ENCODE measurements at regions not wholly inside any gene's neighbourhood (a gene's known extent, or its start where the extent isn't known, plus 50 kb on each side); places are given as distances from the start of the nearest gene placed in this dataset.

DNA sequence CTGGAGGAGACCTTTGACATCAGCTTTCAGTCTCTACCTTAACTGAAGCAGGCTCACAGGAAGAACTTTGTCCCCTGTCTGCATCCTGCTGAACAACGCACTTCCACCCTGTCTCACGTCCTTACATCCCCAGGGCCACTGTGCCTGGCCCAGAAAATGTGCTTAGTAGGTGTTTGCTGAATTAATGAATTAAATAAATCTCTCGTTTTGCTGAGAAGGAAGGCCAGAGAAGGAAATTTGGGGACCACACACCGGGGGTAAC lies 54.3 kb upstream of the CREB3L1 start:
- DNase-seq (ENCODE audit: low spot score): no peak
- no peaks in the 10 kb centered on the region for H3K36me3 Mint-ChIP-seq (ENCODE audit: low read depth)
- H3K27ac Mint-ChIP-seq (ENCODE audit: unreplicated experiment): no peak overlapping the region
- H3K4me3 Mint-ChIP-seq (ENCODE audit: unreplicated experiment): no peak overlapping the region
- no peaks in the 10 kb centered on the region for H3K9me3 Mint-ChIP-seq (ENCODE audit: low read depth)
- TF ChIP-seq, protein P1, sequence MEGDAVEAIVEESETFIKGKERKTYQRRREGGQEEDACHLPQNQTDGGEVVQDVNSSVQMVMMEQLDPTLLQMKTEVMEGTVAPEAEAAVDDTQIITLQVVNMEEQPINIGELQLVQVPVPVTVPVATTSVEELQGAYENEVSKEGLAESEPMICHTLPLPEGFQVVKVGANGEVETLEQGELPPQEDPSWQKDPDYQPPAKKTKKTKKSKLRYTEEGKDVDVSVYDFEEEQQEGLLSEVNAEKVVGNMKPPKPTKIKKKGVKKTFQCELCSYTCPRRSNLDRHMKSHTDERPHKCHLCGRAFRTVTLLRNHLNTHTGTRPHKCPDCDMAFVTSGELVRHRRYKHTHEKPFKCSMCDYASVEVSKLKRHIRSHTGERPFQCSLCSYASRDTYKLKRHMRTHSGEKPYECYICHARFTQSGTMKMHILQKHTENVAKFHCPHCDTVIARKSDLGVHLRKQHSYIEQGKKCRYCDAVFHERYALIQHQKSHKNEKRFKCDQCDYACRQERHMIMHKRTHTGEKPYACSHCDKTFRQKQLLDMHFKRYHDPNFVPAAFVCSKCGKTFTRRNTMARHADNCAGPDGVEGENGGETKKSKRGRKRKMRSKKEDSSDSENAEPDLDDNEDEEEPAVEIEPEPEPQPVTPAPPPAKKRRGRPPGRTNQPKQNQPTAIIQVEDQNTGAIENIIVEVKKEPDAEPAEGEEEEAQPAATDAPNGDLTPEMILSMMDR (IDR thresholded peaks at IDR 0.05): no peak
- peaks cover 9% of the 10 kb centered on the region for H3K27me3 Mint-ChIP-seq (ENCODE audit: low read depth)
- H3K4me1 Mint-ChIP-seq (ENCODE audit: low read depth): no peaks in the 10 kb centered on the region

DNA sequence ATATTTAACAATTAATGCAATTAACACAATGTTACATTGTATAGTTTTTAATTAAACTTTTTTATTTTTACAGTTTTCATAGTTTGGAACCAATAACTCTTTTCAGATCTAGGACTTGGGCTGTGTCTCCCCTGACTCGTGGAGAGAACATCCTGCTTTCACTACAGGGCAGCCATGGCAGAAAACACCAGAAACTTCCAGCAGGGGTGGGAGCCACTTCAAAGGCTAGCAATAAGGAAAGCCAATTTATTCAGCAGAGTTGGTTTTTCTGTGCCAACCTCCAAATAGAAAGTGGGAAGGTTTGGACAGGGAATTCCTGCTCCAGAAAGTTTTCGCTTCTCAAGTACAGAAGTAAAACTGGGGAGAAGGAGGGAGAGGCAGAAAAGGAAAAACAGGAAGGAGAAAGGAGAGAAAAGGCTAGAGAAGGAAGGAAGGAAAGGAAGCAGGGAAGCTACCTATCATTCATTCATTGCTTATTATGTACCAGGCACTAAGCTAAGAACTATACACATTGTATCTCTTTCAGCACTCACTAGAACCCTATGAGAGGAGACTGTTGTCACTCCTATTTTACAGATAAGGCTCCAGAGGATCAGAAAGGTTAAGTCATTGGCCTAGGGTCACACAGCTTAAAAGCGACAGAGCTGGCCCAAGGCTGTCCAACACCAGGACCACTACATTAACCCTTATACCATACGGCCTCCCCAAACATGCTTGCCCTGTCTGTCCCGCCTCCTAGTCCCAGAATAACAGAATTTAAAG lies 54.8 kb upstream of the CREB3L1 start:
- Mint-ChIP-seq H3K4me3 (ENCODE audit: unreplicated experiment) (no peak overlapping the region), H3K27ac (ENCODE audit: unreplicated experiment) (no peak overlapping the region)

DNA sequence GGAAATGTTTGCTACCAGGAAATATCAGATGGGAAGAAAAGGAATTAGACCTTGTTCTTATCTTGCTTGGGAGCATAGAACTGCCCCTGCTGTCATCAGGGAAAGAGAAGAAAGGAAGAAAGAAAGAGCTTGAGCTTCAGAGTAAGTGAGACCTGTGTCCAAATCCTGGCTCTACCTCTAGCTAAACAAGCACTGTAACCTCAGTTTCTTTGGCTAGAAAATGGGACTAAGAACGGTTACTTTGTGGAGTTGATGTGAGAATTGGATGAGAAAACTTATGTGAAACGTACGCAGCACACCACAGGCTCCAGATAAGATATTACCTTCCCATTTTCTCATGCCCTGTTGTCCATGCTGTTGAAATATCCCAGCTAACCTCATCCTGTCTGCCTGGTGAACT lies 57.1 kb upstream of the CREB3L1 start:
- Mint-ChIP-seq H3K4me3 (ENCODE audit: unreplicated experiment) (no peak overlapping the region), H3K9me3 (ENCODE audit: low read depth) (no peaks in the 10 kb centered on the region), H3K27ac (ENCODE audit: unreplicated experiment) (no peak overlapping the region), H3K27me3 (ENCODE audit: low read depth) (peaks cover 6% of the 10 kb centered on the region), H3K4me1 (ENCODE audit: low read depth) (no peaks in the 10 kb centered on the region), H3K36me3 (ENCODE audit: low read depth) (no peaks in the 10 kb centered on the region)
- no peak for DNase-seq (ENCODE audit: low spot score)
- TF ChIP-seq, protein P1 (IDR thresholded peaks at IDR 0.05): no peak

More for the DNA sequence above, 54.8 kb upstream of the CREB3L1 start:
- Mint-ChIP-seq H3K36me3 (ENCODE audit: low read depth) (no peaks in the 10 kb centered on the region), H3K27me3 (ENCODE audit: low read depth) (peaks cover 9% of the 10 kb centered on the region), H3K9me3 (ENCODE audit: low read depth) (no peaks in the 10 kb centered on the region), H3K4me1 (ENCODE audit: low read depth) (no peaks in the 10 kb centered on the region)
- DNase-seq (ENCODE audit: low spot score): no peak
- TF ChIP-seq, protein P1 (IDR thresholded peaks at IDR 0.05): no peak

DNA sequence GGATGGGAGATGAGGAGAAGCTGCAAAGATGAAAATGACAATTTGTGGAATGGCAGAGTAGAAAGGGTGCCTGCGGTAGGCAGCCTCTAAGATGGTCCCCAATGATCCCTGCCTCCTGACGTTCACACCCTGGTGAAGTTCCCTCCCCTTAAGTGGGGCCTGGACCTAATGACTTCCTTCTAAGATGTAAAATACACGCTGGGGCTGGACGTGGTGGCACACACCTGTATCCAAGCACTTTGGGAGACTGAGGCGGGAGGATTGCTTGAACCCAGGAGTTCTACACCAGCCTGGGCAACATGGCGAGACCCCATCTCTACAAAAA lies 60.7 kb upstream of the CREB3L1 start:
- H3K27me3 Mint-ChIP-seq (ENCODE audit: low read depth): peaks cover 17% of the 10 kb centered on the region
- TF ChIP-seq, protein P1 (IDR thresholded peaks at IDR 0.05): no peak
- H3K9me3 Mint-ChIP-seq (ENCODE audit: low read depth): no peaks in the 10 kb centered on the region
- H3K36me3 Mint-ChIP-seq (ENCODE audit: low read depth): no peaks in the 10 kb centered on the region
- H3K4me3 Mint-ChIP-seq (ENCODE audit: unreplicated experiment): no peak overlapping the region
- no peaks in the 10 kb centered on the region for H3K4me1 Mint-ChIP-seq (ENCODE audit: low read depth)
- no peak overlapping the region for H3K27ac Mint-ChIP-seq (ENCODE audit: unreplicated experiment)
- DNase-seq (ENCODE audit: low spot score): no peak

DNA sequence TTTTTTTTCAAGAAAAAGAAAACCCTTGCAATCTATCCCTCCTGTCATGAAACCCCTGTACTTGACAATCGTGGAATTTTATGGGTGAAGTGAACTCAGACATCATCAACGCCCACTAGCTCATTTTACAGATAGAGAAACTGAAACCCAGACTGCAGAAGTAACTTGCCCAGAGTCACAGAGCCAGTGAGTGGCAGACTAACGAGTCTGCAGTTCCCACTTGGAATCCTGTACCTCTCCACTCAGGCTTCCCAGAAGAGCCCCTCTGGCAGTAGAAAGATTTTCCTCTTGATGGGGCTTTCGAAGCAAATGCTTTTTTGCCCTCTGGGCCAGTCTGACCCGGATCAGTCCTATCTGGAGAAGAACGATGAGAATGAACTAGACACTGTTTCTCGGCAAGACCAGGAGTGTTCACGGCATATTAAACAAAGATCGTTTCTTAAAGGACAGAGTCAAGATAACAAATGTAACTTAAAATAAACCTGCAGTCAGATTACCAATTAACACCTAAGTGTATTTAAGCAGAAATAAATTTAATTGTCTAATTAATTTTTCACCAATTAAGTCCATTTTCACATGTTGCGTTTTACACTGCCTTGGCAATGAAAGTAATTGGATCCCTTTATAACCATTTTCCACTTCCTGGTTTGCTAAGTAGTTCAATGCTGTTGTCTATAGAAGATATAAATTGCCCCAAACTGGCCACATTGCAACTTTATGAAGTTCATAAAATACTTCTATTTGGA lies 61.3 kb upstream of the CREB3L1 start:
- no peaks in the 10 kb centered on the region for H3K4me1 Mint-ChIP-seq (ENCODE audit: low read depth)
- peaks cover 18% of the 10 kb centered on the region for H3K27me3 Mint-ChIP-seq (ENCODE audit: low read depth)
- H3K27ac Mint-ChIP-seq (ENCODE audit: unreplicated experiment): no peak overlapping the region
- no peaks in the 10 kb centered on the region for H3K36me3 Mint-ChIP-seq (ENCODE audit: low read depth)
- no peaks in the 10 kb centered on the region for H3K9me3 Mint-ChIP-seq (ENCODE audit: low read depth)
- H3K4me3 Mint-ChIP-seq (ENCODE audit: unreplicated experiment): no peak overlapping the region
- TF ChIP-seq, protein P1 (IDR thresholded peaks at IDR 0.05): no peak
- DNase-seq (ENCODE audit: low spot score): no peak

Data from chondrocyte (in vitro differentiated cells).